Fibroblast of lung (primary cell): ENCODE measurements at regions not wholly inside any gene's neighbourhood (a gene's known extent, or its start where the extent isn't known, plus 50 kb on each side); places are given as distances from the start of the nearest gene placed in this dataset.
A peak's percentile ranks its signal among the peaks of the same experiment; 100 is the strongest.

Experiments used
- DNase-seq, 2 donors: peaks; one replicate each; pipeline versions ENCODE4 v3.0.0 to v3.0.0-alpha.2; 2010; ENCODE audit warnings: low read depth in 2 of 2
- H2AFZ ChIP-seq: 2 replicates; pipeline ENCODE4 v1.5.1; 2012; ENCODE audit warnings: low read length, control low read depth, inconsistent platforms
- H3K27ac ChIP-seq: 2 replicates; pipeline ENCODE4 v1.5.1; 2011; ENCODE audit warnings: low read length, control low read depth; ENCODE audit not compliant: insufficient read depth
- H3K27me3 ChIP-seq: 2 replicates; pipeline ENCODE4 v1.5.1; 2011; ENCODE audit warnings: mild to moderate bottlenecking, low read length; ENCODE audit not compliant: control insufficient read depth, insufficient read depth
- H3K36me3 ChIP-seq: 2 replicates; pipeline ENCODE4 v1.5.1; 2011; ENCODE audit warnings: low read length; ENCODE audit not compliant: control insufficient read depth, insufficient read depth
- H3K4me1 ChIP-seq: 2 replicates; pipeline ENCODE4 v1.5.1; 2011; ENCODE audit warnings: low read length; ENCODE audit not compliant: control insufficient read depth, insufficient read depth; ENCODE audit errors: extremely low read depth
- H3K4me2 ChIP-seq: 2 replicates; pipeline ENCODE4 v1.5.1; 2011; ENCODE audit warnings: low read length, control low read depth; ENCODE audit not compliant: insufficient read depth; ENCODE audit errors: extremely low read depth
- H3K4me3 ChIP-seq, 4 experiments: fragments of 200-600 bp in 1 of 4; sonication (generic) in 1 of 4; replicated peaks in 1 of 4; 2 replicates each; pipeline ENCODE4 v1.5.1; 2011 to 2016; ENCODE audit warnings: low read length in 4 of 4, low read depth in 3 of 4, mild to moderate bottlenecking in 3 of 4, control low read depth in 2 of 4, inconsistent platforms in 1 of 4, mixed read lengths in 1 of 4; ENCODE audit not compliant: insufficient read depth in 1 of 4; ENCODE audit errors: control extremely low read depth in 1 of 4
- H3K79me2 ChIP-seq: 2 replicates; pipeline ENCODE4 v1.5.1; 2012; ENCODE audit warnings: mild to moderate bottlenecking, low read length, inconsistent platforms; ENCODE audit not compliant: control insufficient read depth, insufficient read depth
- H3K9ac ChIP-seq: 2 replicates; pipeline ENCODE4 v1.5.1; 2011; ENCODE audit warnings: mild to moderate bottlenecking, low read length, control low read depth; ENCODE audit not compliant: insufficient read depth
- H3K9me3 ChIP-seq: 2 replicates; pipeline ENCODE4 v1.5.1; 2012; ENCODE audit warnings: low read depth, low read length; ENCODE audit not compliant: control insufficient read depth, insufficient read depth
- H4K20me1 ChIP-seq: 2 replicates; pipeline ENCODE4 v1.5.1; 2011; ENCODE audit warnings: low read length; ENCODE audit not compliant: control insufficient read depth, insufficient read depth; ENCODE audit errors: extremely low read depth
- CTCF ChIP-seq, 2 donors: IDR thresholded peaks in 1 of 2; conservative IDR thresholded peaks in 1 of 2; 1 replicate in 1 of 2; 2 replicates in 1 of 2; pipeline ENCODE4 v1.5.1; 2011 to 2012; ENCODE audit warnings: low read length in 2 of 2, control low read depth in 1 of 2, inconsistent platforms in 1 of 2, low read depth in 1 of 2, mild to moderate bottlenecking in 1 of 2
- EZH2 ChIP-seq: IDR thresholded peaks from 2 replicates; pipeline ENCODE4 v1.5.1; 2012; ENCODE audit warnings: low read length, control low read depth, mild to moderate bottlenecking; ENCODE audit errors: missing control alignments

- no peak overlapping the region for H3K4me3 ChIP-seq
- H3K4me2 ChIP-seq: no peak overlapping the region
- no peaks in the 10 kb centered on the region for H4K20me1 ChIP-seq
- H3K79me2 ChIP-seq: no peaks in the 10 kb centered on the region
- H3K9ac ChIP-seq: no peak overlapping the region
- no peak overlapping the region for H2AFZ ChIP-seq
- no peaks in the 10 kb centered on the region for H3K27me3 ChIP-seq
- DNase-seq: peak; percentile 56 to 92
- H3K4me1 ChIP-seq: no peaks in the 10 kb centered on the region
- no peaks in the 10 kb centered on the region for H3K36me3 ChIP-seq
- no peaks in the 10 kb centered on the region for H3K9me3 ChIP-seq
- H3K27ac ChIP-seq: no peak overlapping the region
- no peak for TF ChIP-seq CTCF (conservative IDR thresholded peaks at IDR 0.05 in 1 of 2, IDR thresholded peaks at IDR 0.05 in 1 of 2; ENCODE audit: low read depth in 1 of 2, low read length in 2 of 2)
- TF ChIP-seq EZH2: no peak
Observed at GRCh38 chr13:33740134-33740538, 77.8 kb upstream of the RFC3 start.

- no peaks in the 10 kb centered on the region for H3K79me2 ChIP-seq
- no peak for DNase-seq
- no peak overlapping the region for H3K9ac ChIP-seq
- H3K36me3 ChIP-seq: no peaks in the 10 kb centered on the region
- no peak overlapping the region for H3K27ac ChIP-seq
- H4K20me1 ChIP-seq: no peaks in the 10 kb centered on the region
- no peak overlapping the region for H3K4me2 ChIP-seq
- H3K9me3 ChIP-seq: no peaks in the 10 kb centered on the region
- H2AFZ ChIP-seq: no peak overlapping the region
- no peaks in the 10 kb centered on the region for H3K27me3 ChIP-seq
- no peaks in the 10 kb centered on the region for H3K4me1 ChIP-seq
- no peak overlapping the region for H3K4me3 ChIP-seq
- TF ChIP-seq CTCF (conservative IDR thresholded peaks at IDR 0.05 in 1 of 2, IDR thresholded peaks at IDR 0.05 in 1 of 2; ENCODE audit: low read depth in 1 of 2, low read length in 2 of 2) (no peak), EZH2 (no peak)
Observed at GRCh38 chr13:33742321-33742720, 75.6 kb upstream of the RFC3 start.

- DNase-seq: no peak
- Histone ChIP-seq H3K4me1 (no peaks in the 10 kb centered on the region), H3K9ac (no peak overlapping the region), H4K20me1 (no peaks in the 10 kb centered on the region), H3K9me3 (no peaks in the 10 kb centered on the region), H3K79me2 (no peaks in the 10 kb centered on the region), H2AFZ (no peak overlapping the region), H3K27me3 (no peaks in the 10 kb centered on the region), H3K27ac (no peak overlapping the region), H3K4me2 (no peak overlapping the region), H3K36me3 (no peaks in the 10 kb centered on the region), H3K4me3 (no peak overlapping the region)
- no peak for TF ChIP-seq EZH2
- no peak for TF ChIP-seq CTCF (conservative IDR thresholded peaks at IDR 0.05 in 1 of 2, IDR thresholded peaks at IDR 0.05 in 1 of 2; ENCODE audit: low read depth in 1 of 2, low read length in 2 of 2)
Observed at GRCh38 chr13:33743438-33744368, 74.2 kb upstream of the RFC3 start.
